HepG2 (cell line): ENCODE measurements at regions not wholly inside any gene's neighbourhood (a gene's known extent, or its start where the extent isn't known, plus 50 kb on each side); places are given as distances from the start of the nearest gene placed in this dataset.

Source experiments
- ATAC-seq: fragments of 200-7000 bp; cut with Tn5 transposase; 3 replicates; pipeline ENCODE4 v1.9.1; 2020; ENCODE audit warnings: mild to moderate bottlenecking, moderate library complexity
- BruUV-seq: library from RNA; stranded (reverse); fragments of 400-500 nt; replicated peaks from 2 replicates; lab custom pipeline; 2021; lab: Mats Ljungman, UMichigan
- CTCF ChIA-PET: fragments of 300-600 bp; formaldehyde crosslinking; extraction: SDS; loops from one replicate; lab custom pipeline; 2021; ENCODE audit warnings: low total read pairs, inconsistent platforms, low intra/inter-chr PET ratio; lab: Yijun Ruan, JAX
- POLR2A ChIA-PET: fragments of 350-600 bp; sonication (Branson Sonifier 250); formaldehyde crosslinking; loops from one replicate; lab custom pipeline; 2020; ENCODE audit warnings: antibody characterized with exemption, inconsistent platforms; lab: Yijun Ruan, JAX
- DNase-seq: peaks from one replicate; pipeline ENCODE4 v3.0.0-alpha.2; 2015; ENCODE audit warnings: low spot score
- FAIRE-seq: peaks from 3 replicates; lab custom pipeline; 2011; peaks lifted over from hg19 to GRCh38; lab: Jason Lieb, UNC
- H2AFZ ChIP-seq: one replicate; pipeline ENCODE4 v1.6.1; 2011; ENCODE audit warnings: low read length, inconsistent platforms
- H3K27ac ChIP-seq: fragments of 300-600 bp; 3 replicates; pipeline ENCODE4 v1.8.0; 2011; ENCODE audit warnings: mixed run types, mild to moderate bottlenecking, mixed read lengths, low read length, inconsistent platforms; ENCODE audit not compliant: insufficient read depth; ENCODE audit errors: extremely low read length
- H3K27me3 ChIP-seq, 2 experiments: fragments of 200-600 bp in 1 of 2; 2 replicates in 1 of 2; 3 replicates in 1 of 2; pipeline versions ENCODE4 v1.6.0 to v1.8.0; 2011; ENCODE audit warnings: low read length in 2 of 2, mild to moderate bottlenecking in 2 of 2, moderate library complexity in 2 of 2, inconsistent platforms in 1 of 2; ENCODE audit not compliant: insufficient read depth in 2 of 2, control insufficient read depth in 1 of 2
- H3K36me3 ChIP-seq, 2 experiments: fragments of 200-600 bp in 1 of 2; replicated peaks in 1 of 2; 2 replicates in 1 of 2; 3 replicates in 1 of 2; pipeline versions ENCODE4 v1.5.1 to v1.8.0; 2011; ENCODE audit warnings: low read length in 2 of 2, inconsistent platforms in 1 of 2; ENCODE audit not compliant: insufficient read depth in 2 of 2, control insufficient read depth in 1 of 2
- H3K4me1 ChIP-seq: 2 replicates; pipeline ENCODE4 v1.5.1; 2012; ENCODE audit warnings: low read length, inconsistent platforms; ENCODE audit not compliant: insufficient read depth
- H3K4me2 ChIP-seq: 2 replicates; pipeline ENCODE4 v1.6.0; 2011; ENCODE audit warnings: low read depth, low read length, inconsistent platforms
- H3K4me3 ChIP-seq, 3 experiments: fragments of 200-600 bp in 1 of 3; sonication (generic), shearing (Covaris generic) in 1 of 3; replicated peaks in 1 of 3; 2 replicates each; pipeline ENCODE4 v1.5.1; 2011 to 2016; ENCODE audit warnings: low read length in 3 of 3, inconsistent platforms in 2 of 3, low read depth in 2 of 3, mild to moderate bottlenecking in 2 of 3, control low read depth in 1 of 3, mixed read lengths in 1 of 3; ENCODE audit not compliant: insufficient read depth in 1 of 3
- H3K79me2 ChIP-seq: one replicate; pipeline ENCODE4 v1.6.1; 2011; ENCODE audit warnings: low read length, inconsistent platforms; ENCODE audit not compliant: insufficient read depth
- H3K9ac ChIP-seq: 2 replicates; pipeline ENCODE4 v1.6.0; 2011; ENCODE audit warnings: mild to moderate bottlenecking, low read depth, low read length, inconsistent platforms; ENCODE audit not compliant: insufficient read depth
- H3K9me3 ChIP-seq: 2 replicates; pipeline ENCODE4 v1.5.1; 2012; ENCODE audit warnings: mild to moderate bottlenecking, low read length
- H4K20me1 ChIP-seq: 2 replicates; pipeline ENCODE4 v1.6.0; 2011; ENCODE audit warnings: inconsistent platforms, mild to moderate bottlenecking, low read length, moderate library complexity; ENCODE audit not compliant: insufficient read depth
- ADNP ChIP-seq: sonication (generic); formaldehyde crosslinking; IDR thresholded peaks from 2 replicates; pipeline ENCODE4 v1.4.0; 2020; ENCODE audit warnings: missing genetic modification reagents
- HINFP ChIP-seq: sonication (generic); formaldehyde crosslinking; IDR thresholded peaks from 2 replicates; pipeline ENCODE4 v1.4.0; 2020; ENCODE audit warnings: low read depth, mild to moderate bottlenecking, missing genetic modification reagents
- MIER2 ChIP-seq: IDR thresholded peaks from 2 replicates; pipeline ENCODE4 v1.6.1; 2016; ENCODE audit warnings: missing biosample characterization, missing genetic modification reagents
- NR1H2 ChIP-seq: sonication (generic); formaldehyde crosslinking; IDR thresholded peaks from 2 replicates; pipeline ENCODE4 v1.8.1; 2022; ENCODE audit warnings: low read depth, missing genetic modification reagents, borderline replicate concordance
- SMYD3 ChIP-seq: sonication (generic); formaldehyde crosslinking; IDR thresholded peaks from 2 replicates; pipeline ENCODE4 v1.8.1; 2023; ENCODE audit warnings: mild to moderate bottlenecking, missing genetic modification reagents
- ZBTB33 ChIP-seq: sonication (generic); formaldehyde crosslinking; IDR thresholded peaks from 2 replicates; pipeline ENCODE4 v1.4.0; 2020; ENCODE audit warnings: missing genetic modification reagents
- ZBTB7B ChIP-seq: sonication (generic); formaldehyde crosslinking; IDR thresholded peaks from 2 replicates; pipeline ENCODE4 v1.4.0; 2020; ENCODE audit warnings: missing genetic modification reagents
- ZMYM4 ChIP-seq: sonication (generic); formaldehyde crosslinking; IDR thresholded peaks from 2 replicates; pipeline ENCODE4 v1.8.1; 2023; ENCODE audit warnings: mild to moderate bottlenecking, missing genetic modification reagents
- ZNF367 ChIP-seq: sonication (generic); formaldehyde crosslinking; IDR thresholded peaks from 2 replicates; pipeline ENCODE4 v1.4.0; 2020; ENCODE audit warnings: missing genetic modification reagents, borderline replicate concordance
- ZNF746 ChIP-seq: sonication (generic); formaldehyde crosslinking; IDR thresholded peaks from 2 replicates; pipeline ENCODE4 v1.8.0; 2022; ENCODE audit warnings: mild to moderate bottlenecking, missing genetic modification reagents
- ZNF775 ChIP-seq: sonication (generic); formaldehyde crosslinking; IDR thresholded peaks from 2 replicates; pipeline ENCODE4 v1.4.0; 2020; ENCODE audit warnings: missing genetic modification reagents, mild to moderate bottlenecking, moderate library complexity, borderline replicate concordance
- WGBS: methylation state at CpG from one replicate; pipeline ENCODE4 v1.1.6; 2017; ENCODE audit warnings: low lambda C conversion rate; 5-methylcytosine and 5-hydroxymethylcytosine counted together
- in situ Hi-C: cut with HindIII; loops from 2 replicates; pipeline ENCODE4 v1.10.0; 2017; ENCODE audit warnings: low pct_unique_long_range_greater_than_20kb; ENCODE audit not compliant: extremely low pct_ligation_motif_present
- intact Hi-C: fragments of 100-400 bp; cut with micrococcal nuclease; formaldehyde crosslinking; loops from one replicate; pipeline ENCODE4 v1.10.0; 2022; ENCODE audit not compliant: unreplicated experiment

GRCh38 chr14:80133457-80133856 lies 77.8 kb downstream of the DIO2 start:
- in situ Hi-C loops (no loop called here), intact Hi-C loops (no loop called here)
- Histone ChIP-seq H3K27me3 (no peaks in the 10 kb centered on the region), H3K4me3 (no peak overlapping the region), H3K9me3 (peaks cover 95% of the 10 kb centered on the region), H3K27ac (no peak overlapping the region), H3K9ac (no peak overlapping the region), H4K20me1 (no peaks in the 10 kb centered on the region), H3K36me3 (no peaks in the 10 kb centered on the region), H3K4me2 (no peak overlapping the region), H3K79me2 (no peaks in the 10 kb centered on the region), H2AFZ (no peak overlapping the region), H3K4me1 (no peaks in the 10 kb centered on the region)
- no peak for DNase-seq
- no peak for FAIRE-seq
- ChIA-PET POLR2A (no interaction called here), CTCF (no interaction called here)
- no TSS peak for BruUV-seq
- TF ChIP-seq ZBTB33 (CRISPR knock-in tag) (no peak), ZNF775 (no peak), SMYD3 (CRISPR knock-in tag) (no peak), ZNF367 (CRISPR knock-in tag) (no peak), HINFP (CRISPR knock-in tag) (no peak), ZBTB7B (CRISPR knock-in tag) (no peak), ZNF746 (CRISPR knock-in tag) (no peak), ZMYM4 (no peak), NR1H2 (no peak), ADNP (no peak), MIER2 (CRISPR knock-in tag) (no peak)
- ATAC-seq: no peak
- 8% methylated on average over 3 of the region's 3 CpGs for WGBS
